NCI-H1930 (cell line): ENCODE measurements at regions not wholly inside any gene's neighbourhood (a gene's known extent, or its start where the extent isn't known, plus 50 kb on each side); places are given as distances from the start of the nearest gene placed in this dataset.

Source experiments
- DNase-seq, 2 experiments: peaks; one replicate each; lab custom pipeline; 2025; lab: John Stamatoyannopoulos, UW

GRCh38 chr11:86119077-86119476 lies 50.2 kb upstream of the PICALM start:
- no peak for DNase-seq
